ENCODE measurements at regions not wholly inside any gene's neighbourhood (a gene's known extent, or its start where the extent isn't known, plus 50 kb on each side); places are given as distances from the start of the nearest gene placed in this dataset.

DNA sequence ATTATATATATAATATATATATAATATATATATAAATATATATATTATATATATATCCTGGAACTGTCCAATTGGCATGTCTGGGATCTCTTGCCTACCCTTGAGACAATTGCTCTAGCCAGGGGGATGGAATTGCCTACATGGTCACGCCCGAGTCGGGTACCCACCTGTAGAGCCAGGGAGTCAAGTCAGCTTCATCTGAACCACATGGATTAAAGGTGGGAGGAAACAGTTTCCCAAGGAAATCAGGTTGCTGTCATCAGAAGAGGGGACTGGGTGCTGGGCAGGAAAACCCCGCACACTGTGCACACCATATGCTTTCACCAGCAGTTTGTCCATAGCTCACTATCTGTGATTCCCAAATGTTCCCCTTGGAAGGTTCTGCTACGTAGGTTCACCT is 252.5 kb upstream of the NOX3 start:
- Histone ChIP-seq H3K4me1 (peaks cover 0 to 5% (median 0%) of the 10 kb centered on the region in 4 donors), H3K27ac (no peak overlapping the region), H3K36me3 (no peaks in the 10 kb centered on the region), H3K27me3 (no peaks in the 10 kb centered on the region), H3K9me3 (no peaks in the 10 kb centered on the region), H3K4me3 (no peak overlapping the region)
- no peak for TF ChIP-seq EP300 (IDR thresholded peaks at IDR 0.05)
- TF ChIP-seq, protein P1, sequence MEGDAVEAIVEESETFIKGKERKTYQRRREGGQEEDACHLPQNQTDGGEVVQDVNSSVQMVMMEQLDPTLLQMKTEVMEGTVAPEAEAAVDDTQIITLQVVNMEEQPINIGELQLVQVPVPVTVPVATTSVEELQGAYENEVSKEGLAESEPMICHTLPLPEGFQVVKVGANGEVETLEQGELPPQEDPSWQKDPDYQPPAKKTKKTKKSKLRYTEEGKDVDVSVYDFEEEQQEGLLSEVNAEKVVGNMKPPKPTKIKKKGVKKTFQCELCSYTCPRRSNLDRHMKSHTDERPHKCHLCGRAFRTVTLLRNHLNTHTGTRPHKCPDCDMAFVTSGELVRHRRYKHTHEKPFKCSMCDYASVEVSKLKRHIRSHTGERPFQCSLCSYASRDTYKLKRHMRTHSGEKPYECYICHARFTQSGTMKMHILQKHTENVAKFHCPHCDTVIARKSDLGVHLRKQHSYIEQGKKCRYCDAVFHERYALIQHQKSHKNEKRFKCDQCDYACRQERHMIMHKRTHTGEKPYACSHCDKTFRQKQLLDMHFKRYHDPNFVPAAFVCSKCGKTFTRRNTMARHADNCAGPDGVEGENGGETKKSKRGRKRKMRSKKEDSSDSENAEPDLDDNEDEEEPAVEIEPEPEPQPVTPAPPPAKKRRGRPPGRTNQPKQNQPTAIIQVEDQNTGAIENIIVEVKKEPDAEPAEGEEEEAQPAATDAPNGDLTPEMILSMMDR (IDR thresholded peaks at IDR 0.05), result no peak
- no peak for TF ChIP-seq POLR2AphosphoS5 (IDR thresholded peaks at IDR 0.05)
- no peak for TF ChIP-seq POLR2A (IDR thresholded peaks at IDR 0.05)
- intact Hi-C loops (cut with DNase I; ENCODE audit: low total_unique reads), result no loop called here
- 95 to 100% (median 98%) methylated on average over 5 of the region's 5 CpGs for WGBS, 5 donors
- no peak for DNase-seq

DNA sequence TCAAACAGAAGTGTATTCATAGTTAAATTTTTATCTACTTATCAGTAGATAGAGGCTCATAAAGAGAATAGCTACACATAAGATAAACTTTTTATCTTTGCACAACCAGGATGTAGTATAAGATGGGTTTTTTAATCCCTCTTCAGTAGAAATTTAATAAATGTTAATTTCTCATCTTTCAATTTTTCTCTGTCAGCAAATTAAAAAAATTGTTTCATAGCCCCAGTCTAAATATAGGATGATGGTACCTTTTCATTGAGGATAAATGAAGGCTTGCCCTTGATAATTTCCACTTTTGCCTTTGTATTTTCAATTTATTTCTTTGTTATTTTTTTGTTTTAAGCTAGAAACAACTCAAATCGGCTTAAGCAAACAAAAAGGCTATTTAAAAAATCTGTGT is 251.2 kb upstream of the NOX3 start:
- TF ChIP-seq, protein P1 (IDR thresholded peaks at IDR 0.05), result no peak
- no peak for TF ChIP-seq POLR2A (IDR thresholded peaks at IDR 0.05)
- no peak for TF ChIP-seq POLR2AphosphoS5 (IDR thresholded peaks at IDR 0.05)
- intact Hi-C loops (cut with DNase I; ENCODE audit: low total_unique reads), result no loop called here
- no peak overlapping the region for H3K27ac ChIP-seq
- no peaks in the 10 kb centered on the region for H3K27me3 ChIP-seq
- H3K36me3 ChIP-seq, result no peaks in the 10 kb centered on the region
- WGBS, 5 donors, result 85 to 94% (median 86%) methylated on average over 1 of the region's 1 CpG
- no peaks in the 10 kb centered on the region for H3K4me1 ChIP-seq
- H3K4me3 ChIP-seq, result no peak overlapping the region
- DNase-seq, result no peak
- no peaks in the 10 kb centered on the region for H3K9me3 ChIP-seq

DNA sequence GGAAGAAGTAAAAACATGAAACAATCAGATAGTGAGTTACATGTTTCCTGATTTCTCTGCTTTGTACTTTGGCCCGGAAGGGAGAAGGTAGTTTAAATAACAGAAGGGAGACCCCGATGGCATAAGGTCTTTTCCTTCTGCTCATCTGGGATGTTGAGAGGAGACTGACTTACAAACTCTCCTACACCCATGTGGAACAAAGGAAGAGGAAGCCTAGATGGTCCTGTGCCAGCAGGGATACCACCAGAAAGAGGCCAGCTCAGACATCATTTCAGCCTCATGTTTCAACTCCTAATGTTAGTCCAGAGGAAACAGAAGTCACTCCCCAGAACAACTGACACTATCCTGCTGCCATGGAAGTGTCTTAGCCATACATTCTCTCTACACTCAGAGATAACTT is 250.7 kb upstream of the NOX3 start:
- intact Hi-C loops (cut with DNase I; ENCODE audit: low total_unique reads), result no loop called here
- H3K27ac ChIP-seq, result no peak overlapping the region
- H3K36me3 ChIP-seq, result no peaks in the 10 kb centered on the region
- WGBS, 5 donors, result 49 to 70% (median 59%) methylated on average over 2 of the region's 2 CpGs
- TF ChIP-seq, protein P1 (IDR thresholded peaks at IDR 0.05), result no peak
- TF ChIP-seq POLR2AphosphoS5 (IDR thresholded peaks at IDR 0.05), result no peak
- no peak for TF ChIP-seq POLR2A (IDR thresholded peaks at IDR 0.05)
- no peak for TF ChIP-seq EP300 (IDR thresholded peaks at IDR 0.05)
- no peak for DNase-seq
- no peak overlapping the region for H3K4me3 ChIP-seq
- no peaks in the 10 kb centered on the region for H3K9me3 ChIP-seq
- H3K4me1 ChIP-seq, result no peaks in the 10 kb centered on the region
- no peaks in the 10 kb centered on the region for H3K27me3 ChIP-seq

DNA sequence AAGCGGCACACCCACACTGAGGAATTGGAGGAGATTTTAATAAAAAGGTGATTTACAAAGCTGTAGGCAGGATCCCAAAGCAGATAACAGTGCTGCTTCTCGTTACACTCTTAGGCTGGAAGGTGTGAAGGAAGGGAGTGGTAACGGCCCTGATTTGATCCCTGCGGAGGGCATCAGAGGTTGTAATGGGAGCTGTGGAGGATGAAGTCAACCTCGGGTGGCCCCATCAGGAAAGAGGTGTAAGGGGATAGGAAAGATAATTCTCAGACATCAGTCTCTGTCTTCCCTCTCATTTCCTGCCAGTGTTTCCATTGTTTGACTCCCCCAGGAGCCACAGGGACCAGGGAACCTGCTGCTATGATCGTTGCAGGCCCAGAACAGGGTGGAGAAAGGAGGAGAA is 245.7 kb upstream of the NOX3 start:
- 61 to 81% (median 76%) methylated on average over 6 of the region's 6 CpGs for WGBS, 5 donors
- Histone ChIP-seq H3K36me3 (no peaks in the 10 kb centered on the region), H3K27me3 (no peaks in the 10 kb centered on the region), H3K4me1 (no peaks in the 10 kb centered on the region), H3K27ac (no peak overlapping the region), H3K9me3 (no peaks in the 10 kb centered on the region), H3K4me3 (no peak overlapping the region)
- TF ChIP-seq POLR2A (IDR thresholded peaks at IDR 0.05) (no peak), EP300 (IDR thresholded peaks at IDR 0.05) (no peak), POLR2AphosphoS5 (IDR thresholded peaks at IDR 0.05) (no peak)
- TF ChIP-seq, protein P1 (IDR thresholded peaks at IDR 0.05), result no peak
- DNase-seq, result no peak
- intact Hi-C loops (cut with DNase I; ENCODE audit: low total_unique reads), result no loop called here

Measured in stomach (tissue), 8 donors.